Skeletal muscle tissue (tissue), 3 donors: ENCODE measurements at regions not wholly inside any gene's neighbourhood (a gene's known extent, or its start where the extent isn't known, plus 50 kb on each side); places are given as distances from the start of the nearest gene placed in this dataset.

Experiments
- H3K27ac ChIP-seq: one replicate; pipeline ENCODE4 v1.7.0; 2013; ENCODE audit warnings: mild to moderate bottlenecking, low read depth, low read length, inconsistent platforms
- H3K27me3 ChIP-seq, 3 donors: one replicate each; pipeline ENCODE4 v1.7.0; 2013; ENCODE audit warnings: low read length in 3 of 3; ENCODE audit not compliant: control insufficient read depth in 3 of 3, insufficient read depth in 3 of 3
- H3K36me3 ChIP-seq, 3 donors: one replicate each; pipeline ENCODE4 v1.7.0; 2013; ENCODE audit warnings: low read length in 3 of 3; ENCODE audit not compliant: control insufficient read depth in 3 of 3, insufficient read depth in 3 of 3
- H3K4me1 ChIP-seq, 3 donors: one replicate each; pipeline ENCODE4 v1.7.0; 2013; ENCODE audit warnings: low read length in 3 of 3, mild to moderate bottlenecking in 3 of 3; ENCODE audit not compliant: control insufficient read depth in 3 of 3, insufficient read depth in 3 of 3
- H3K4me3 ChIP-seq, 3 donors: one replicate each; pipeline ENCODE4 v1.7.0; 2013; ENCODE audit warnings: low read length in 3 of 3
- H3K9ac ChIP-seq, 3 donors: one replicate each; pipeline ENCODE4 v1.7.0; 2013; ENCODE audit warnings: low read length in 3 of 3, mild to moderate bottlenecking in 3 of 3, moderate library complexity in 2 of 3, low read depth in 1 of 3
- H3K9me3 ChIP-seq, 3 donors: one replicate each; pipeline ENCODE4 v1.7.0; 2013; ENCODE audit warnings: low read length in 3 of 3; ENCODE audit not compliant: control insufficient read depth in 3 of 3
- donor health status: Osteomylitis.

DNA sequence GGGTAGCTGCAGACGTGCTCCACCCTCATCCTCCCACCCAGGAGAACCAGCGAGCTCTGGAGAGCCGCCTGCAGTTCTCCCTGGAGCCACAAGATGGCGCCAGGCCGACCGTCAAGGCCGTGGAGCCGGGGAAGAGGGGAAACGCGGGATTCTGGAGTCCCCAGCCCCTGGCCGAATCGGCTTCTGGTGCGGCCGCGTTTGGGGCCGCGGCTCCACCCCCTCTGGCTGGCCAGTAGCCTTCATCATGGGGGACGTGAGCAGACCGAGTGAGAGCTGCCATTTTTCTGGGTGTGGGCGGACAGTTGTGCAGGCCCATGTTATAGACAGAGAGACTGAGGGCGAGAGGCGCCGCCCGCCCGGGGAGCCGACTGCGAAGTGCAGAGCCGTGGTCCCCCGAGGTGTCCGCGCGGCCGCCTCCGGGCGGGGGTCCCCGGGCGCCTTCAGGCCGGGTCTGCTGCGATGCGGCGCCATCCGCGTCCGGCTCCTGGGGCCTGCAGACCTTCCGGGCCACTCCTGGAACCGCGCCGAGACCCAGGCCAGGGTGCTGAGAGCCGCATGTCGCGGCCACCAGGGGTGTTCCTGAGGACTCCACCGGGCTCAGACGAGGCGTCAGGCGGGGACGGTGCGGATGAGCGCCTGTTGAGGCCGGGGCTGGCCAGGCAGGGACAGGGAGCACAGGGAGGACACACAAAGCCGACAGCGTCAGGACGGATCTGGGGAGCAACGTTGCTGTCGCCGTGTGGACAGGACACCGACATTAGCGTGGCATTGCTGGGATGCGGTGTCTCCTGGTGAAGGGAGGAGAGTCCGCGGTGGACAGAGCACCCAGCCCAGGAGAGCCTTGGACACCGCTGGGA, 418.2 kb upstream of the HS6ST1 start:
- H3K9me3 ChIP-seq, result no peaks in the 10 kb centered on the region
- H3K9ac ChIP-seq, result peak overlapping the region in 2 of 3 donors; percentile 50 to 53
- H3K4me1 ChIP-seq, result peaks cover 15 to 31% (median 20%) of the 10 kb centered on the region in 3 donors
- H3K27ac ChIP-seq, result no peak overlapping the region
- H3K4me3 ChIP-seq, result peak overlapping the region in 2 of 3 donors; percentile 33 to 65
- H3K36me3 ChIP-seq, result no peaks in the 10 kb centered on the region
- peaks cover 0 to 9% (median 3%) of the 10 kb centered on the region in 3 donors for H3K27me3 ChIP-seq

GRCh38 chr2:128737546-128737826, 418.8 kb upstream of the HS6ST1 start:
- Histone ChIP-seq H3K9me3 (no peaks in the 10 kb centered on the region), H3K4me3 (no peak overlapping the region), H3K9ac (no peak overlapping the region), H3K27me3 (peaks cover 0 to 9% (median 3%) of the 10 kb centered on the region in 3 donors), H3K4me1 (peaks cover 15 to 31% (median 20%) of the 10 kb centered on the region in 3 donors), H3K36me3 (no peaks in the 10 kb centered on the region), H3K27ac (no peak overlapping the region)

DNA sequence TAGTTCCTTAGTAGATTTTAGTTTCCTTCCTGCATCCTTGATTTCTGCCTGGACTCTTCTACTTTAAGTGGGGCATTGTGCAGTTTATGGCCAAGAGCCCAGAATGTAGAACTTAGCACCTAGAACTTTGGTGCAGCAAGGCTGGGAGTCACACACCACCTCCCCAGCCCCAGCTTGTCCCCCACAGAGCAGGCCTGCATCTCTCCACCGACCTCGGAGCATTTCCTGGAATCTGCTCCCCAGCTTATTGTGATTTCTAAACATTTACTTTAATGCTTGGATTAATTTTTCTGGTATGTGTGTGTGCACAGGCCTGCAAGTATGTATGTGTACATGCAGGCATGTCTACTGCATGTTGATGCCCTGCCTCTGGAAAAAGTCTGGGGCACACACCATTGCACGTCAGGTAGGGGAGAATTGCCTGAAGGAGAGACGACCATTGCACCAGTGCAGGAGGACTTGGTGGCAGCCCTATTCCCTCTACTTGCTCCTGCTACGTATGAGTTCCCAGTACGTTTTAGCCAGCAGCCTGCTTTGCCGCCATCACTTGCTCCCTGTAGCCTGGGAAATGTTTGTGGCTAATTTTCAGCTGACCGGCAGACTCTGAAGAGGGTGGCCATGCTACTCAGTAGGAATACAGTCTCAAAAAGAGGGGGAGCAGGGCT, 419.9 kb upstream of the HS6ST1 start:
- no peak overlapping the region for H3K9ac ChIP-seq
- H3K27ac ChIP-seq, result no peak overlapping the region
- H3K4me1 ChIP-seq, result peaks cover 10 to 28% (median 17%) of the 10 kb centered on the region in 3 donors
- H3K36me3 ChIP-seq, result no peaks in the 10 kb centered on the region
- H3K27me3 ChIP-seq, result peaks cover 0 to 7% (median 3%) of the 10 kb centered on the region in 3 donors
- H3K9me3 ChIP-seq, result no peaks in the 10 kb centered on the region
- H3K4me3 ChIP-seq, result no peak overlapping the region

- H3K27ac ChIP-seq, result no peak overlapping the region
- H3K9ac ChIP-seq, result no peak overlapping the region
- H3K4me3 ChIP-seq, result no peak overlapping the region
- no peaks in the 10 kb centered on the region for H3K36me3 ChIP-seq
- H3K9me3 ChIP-seq, result no peaks in the 10 kb centered on the region
- no peaks in the 10 kb centered on the region for H3K4me1 ChIP-seq
- no peaks in the 10 kb centered on the region for H3K27me3 ChIP-seq
These were observed 423.8 kb upstream of the HS6ST1 start for GRCh38 chr2:128742467-128742866.

- H3K27me3 ChIP-seq, result no peaks in the 10 kb centered on the region
- H3K36me3 ChIP-seq, result no peaks in the 10 kb centered on the region
- H3K4me3 ChIP-seq, result no peak overlapping the region
- no peak overlapping the region for H3K27ac ChIP-seq
- no peaks in the 10 kb centered on the region for H3K4me1 ChIP-seq
- H3K9me3 ChIP-seq, result no peaks in the 10 kb centered on the region
- no peak overlapping the region for H3K9ac ChIP-seq
These were observed 427.3 kb upstream of the HS6ST1 start for GRCh38 chr2:128745946-128746345.

- H3K4me1 ChIP-seq, result no peaks in the 10 kb centered on the region
- no peak overlapping the region for H3K9ac ChIP-seq
- no peak overlapping the region for H3K27ac ChIP-seq
- no peaks in the 10 kb centered on the region for H3K9me3 ChIP-seq
- no peaks in the 10 kb centered on the region for H3K27me3 ChIP-seq
- no peaks in the 10 kb centered on the region for H3K36me3 ChIP-seq
- H3K4me3 ChIP-seq, result no peak overlapping the region
These were observed 427.7 kb upstream of the HS6ST1 start for GRCh38 chr2:128746356-128746755.

DNA sequence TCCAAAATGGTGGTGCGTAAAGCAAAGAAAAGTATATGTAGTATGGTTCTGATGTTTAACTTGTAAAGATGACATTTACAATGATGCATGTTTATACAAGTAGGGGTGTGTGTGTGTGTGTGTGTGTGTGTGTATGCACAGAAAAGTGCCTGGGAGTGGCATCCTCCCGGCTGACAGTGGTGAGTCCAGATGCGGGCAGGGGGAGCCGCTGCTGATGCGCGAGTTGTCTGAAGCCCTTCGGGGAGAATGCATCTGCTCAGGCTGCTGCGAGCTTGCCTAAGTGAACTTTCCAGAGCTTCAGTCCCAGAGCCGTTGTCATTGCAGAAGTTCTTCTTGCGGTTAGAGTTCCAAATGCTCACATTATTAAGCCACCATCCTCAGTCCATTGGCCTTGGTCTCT, 429.7 kb upstream of the HS6ST1 start:
- Histone ChIP-seq H3K27ac (no peak overlapping the region), H3K9ac (no peak overlapping the region), H3K4me1 (peaks cover 0 to 2% (median 0%) of the 10 kb centered on the region in 3 donors), H3K36me3 (no peaks in the 10 kb centered on the region), H3K27me3 (no peaks in the 10 kb centered on the region), H3K4me3 (no peak overlapping the region), H3K9me3 (no peaks in the 10 kb centered on the region)

DNA sequence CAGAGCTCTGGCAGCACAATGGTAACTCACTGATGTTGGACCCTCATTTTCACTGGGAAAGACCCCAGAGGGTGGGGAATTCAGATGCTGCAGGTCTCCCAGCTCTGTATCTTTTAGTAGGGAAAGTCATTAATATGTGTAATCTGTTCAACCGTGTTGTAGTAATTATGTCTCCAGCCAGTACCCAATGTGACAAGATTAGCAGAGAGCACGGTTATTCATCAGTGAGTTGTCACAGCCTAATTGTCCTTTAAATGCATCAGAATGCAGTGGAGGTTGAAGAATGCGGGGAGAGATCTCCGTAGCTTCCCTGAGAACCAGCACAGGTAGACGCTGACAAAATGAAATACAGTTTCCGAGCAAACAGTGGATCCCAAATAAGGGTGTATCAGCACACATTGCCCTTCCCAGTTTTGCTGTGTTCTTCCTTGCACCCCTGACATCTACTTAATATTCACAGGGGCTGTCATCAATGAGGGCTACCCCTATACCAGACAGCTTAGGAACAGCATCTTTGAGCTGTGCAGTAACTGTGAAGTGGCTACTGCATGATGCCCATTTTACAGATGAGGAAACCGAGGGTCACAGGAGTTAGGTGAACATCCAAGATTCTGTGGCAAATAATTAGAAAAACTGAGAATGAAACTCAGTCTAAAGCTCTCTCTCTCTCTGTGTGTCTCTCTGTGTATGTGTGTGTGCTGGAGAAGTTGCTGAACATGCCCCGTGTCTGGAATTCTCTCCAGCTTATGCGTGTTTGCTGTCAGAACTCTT, 430.4 kb upstream of the HS6ST1 start:
- Histone ChIP-seq H3K9ac (no peak overlapping the region), H3K4me1 (peaks cover 0 to 2% (median 0%) of the 10 kb centered on the region in 3 donors), H3K27ac (no peak overlapping the region), H3K27me3 (no peaks in the 10 kb centered on the region), H3K36me3 (no peaks in the 10 kb centered on the region), H3K4me3 (no peak overlapping the region), H3K9me3 (no peaks in the 10 kb centered on the region)

DNA sequence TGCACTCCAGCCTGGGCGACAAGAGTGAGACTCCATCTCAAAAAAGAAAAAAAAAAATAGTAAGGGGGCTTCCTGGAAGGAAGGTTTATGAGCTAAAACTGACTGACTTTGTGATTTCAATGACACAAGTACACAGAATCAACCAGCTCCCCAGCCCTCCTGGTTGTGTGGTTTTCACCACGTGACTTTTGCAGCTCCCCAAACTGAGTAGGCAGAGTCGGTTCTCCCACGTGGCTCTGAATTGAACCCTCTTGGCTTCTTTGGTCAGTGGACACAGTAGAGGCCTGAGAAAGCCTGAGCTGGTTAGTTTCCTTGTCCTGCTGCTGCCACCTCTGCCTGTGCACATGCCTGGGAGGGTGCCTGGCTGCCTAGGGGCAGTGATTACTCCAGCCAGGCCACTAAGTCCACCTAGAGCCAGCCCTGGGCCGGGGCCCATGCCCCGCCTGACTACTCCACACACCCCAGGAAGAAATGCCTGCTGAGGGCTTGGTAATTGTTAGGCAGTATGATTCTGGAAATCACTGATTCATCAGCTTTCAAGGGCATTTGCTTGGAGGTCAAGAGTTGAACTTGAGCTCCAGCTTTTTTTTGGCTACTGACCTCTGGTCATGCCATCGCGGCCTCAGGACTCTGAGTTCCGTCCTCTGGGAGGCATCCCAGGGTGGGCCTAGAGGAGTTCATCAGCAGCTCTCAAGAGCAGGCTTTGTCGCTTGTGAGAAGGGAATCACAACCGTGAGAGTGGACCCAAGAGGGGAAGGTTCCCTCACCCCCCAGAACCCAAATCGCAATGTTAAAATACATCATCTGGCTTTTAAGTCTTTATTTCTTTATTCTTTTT, 431.9 kb upstream of the HS6ST1 start:
- Histone ChIP-seq H3K9ac (peak overlapping the region in 1 of 3 donors; percentile 10), H3K27ac (no peak overlapping the region), H3K9me3 (no peaks in the 10 kb centered on the region), H3K4me3 (no peak overlapping the region), H3K27me3 (no peaks in the 10 kb centered on the region), H3K36me3 (no peaks in the 10 kb centered on the region), H3K4me1 (peaks cover 0 to 5% (median 0%) of the 10 kb centered on the region in 3 donors)
